Glomerular visceral epithelial cell (primary cell): ENCODE measurements at regions not wholly inside any gene's neighbourhood (a gene's known extent, or its start where the extent isn't known, plus 50 kb on each side); places are given as distances from the start of the nearest gene placed in this dataset.

Experiments
- DNase-seq: peaks from one replicate; pipeline ENCODE4 v3.0.0-alpha.2; 2016; ENCODE audit errors: extremely low spot score

DNA sequence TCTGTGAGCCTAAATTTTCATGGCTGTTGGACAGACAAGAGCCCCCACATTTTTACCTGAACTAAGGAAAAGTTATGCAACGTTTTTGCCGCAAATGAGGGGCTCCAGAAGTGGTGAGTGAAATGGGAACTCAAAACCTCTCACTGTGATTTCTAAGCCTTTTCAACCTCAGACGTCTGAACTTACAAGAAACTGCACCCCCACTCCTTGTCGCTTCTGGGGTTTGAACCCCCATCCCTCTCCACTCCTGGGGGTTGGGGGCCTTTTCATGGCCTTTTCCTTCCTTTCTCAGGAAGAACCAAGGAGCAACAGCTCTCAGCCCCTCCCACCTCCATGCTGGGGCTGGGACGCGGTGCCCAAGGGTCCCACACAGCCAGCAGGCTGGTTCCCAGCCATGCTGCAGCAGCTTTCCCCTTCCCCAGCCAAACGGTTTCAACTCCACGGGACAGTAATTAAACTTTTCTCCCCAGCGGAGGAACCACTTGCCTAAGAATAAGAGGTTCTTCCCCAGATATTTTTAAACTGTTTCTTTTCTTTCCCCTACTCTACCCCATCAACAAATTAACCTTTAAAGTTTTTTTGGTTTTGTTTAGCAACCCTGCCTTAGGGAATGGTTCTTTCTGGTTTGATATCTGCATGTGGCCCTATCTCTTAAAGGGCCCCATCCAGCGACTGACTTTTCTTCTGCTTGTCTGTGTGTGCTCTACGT, 387.6 kb upstream of the CBLB start:
- DNase-seq, result no peak

DNA sequence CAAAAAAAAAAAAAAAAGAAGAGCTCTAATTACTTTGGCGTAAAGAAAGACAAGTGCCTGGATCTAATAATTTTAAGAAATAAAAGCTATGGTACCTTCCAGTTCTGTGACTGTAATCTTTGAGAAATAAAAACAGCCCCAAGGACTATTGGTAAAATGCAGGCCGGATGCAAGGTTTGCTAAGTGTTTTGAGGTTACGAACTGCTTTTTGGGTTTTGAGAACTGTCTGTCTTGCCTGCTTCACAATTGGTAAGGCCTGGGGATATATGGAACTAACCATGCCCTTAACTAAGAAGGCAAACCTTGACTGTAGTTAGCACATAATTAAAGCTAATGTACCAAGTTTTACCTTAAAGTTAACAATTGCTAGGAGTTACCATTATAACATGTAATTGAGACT, 388.4 kb upstream of the CBLB start:
- DNase-seq, result no peak

GRCh38 chr3:106261396-106261795, 392.6 kb upstream of the CBLB start:
- DNase-seq, result no peak

GRCh38 chr3:106261915-106262683, 393.3 kb upstream of the CBLB start:
- DNase-seq, result no peak

DNA sequence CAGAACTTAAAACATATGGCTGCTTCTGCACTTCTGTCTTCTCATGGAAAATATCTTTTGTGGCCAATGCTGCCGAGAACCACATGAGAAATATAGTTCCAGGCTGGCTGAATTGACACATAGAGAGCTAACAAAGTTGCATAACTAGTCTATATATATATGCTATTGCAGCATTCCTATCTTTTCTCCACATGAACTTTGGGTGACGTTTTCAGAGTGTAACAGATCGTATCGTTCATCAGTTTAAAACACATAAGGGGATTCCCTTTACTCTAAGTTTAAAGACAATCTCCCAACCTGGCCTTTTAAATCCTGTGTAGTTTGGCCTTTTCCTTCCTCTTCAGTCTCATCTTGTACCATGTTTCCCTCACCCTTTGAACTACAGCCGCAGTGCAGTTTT, 394.2 kb upstream of the CBLB start:
- no peak for DNase-seq

GRCh38 chr3:106263546-106263945, 394.7 kb upstream of the CBLB start:
- DNase-seq, result no peak

DNA sequence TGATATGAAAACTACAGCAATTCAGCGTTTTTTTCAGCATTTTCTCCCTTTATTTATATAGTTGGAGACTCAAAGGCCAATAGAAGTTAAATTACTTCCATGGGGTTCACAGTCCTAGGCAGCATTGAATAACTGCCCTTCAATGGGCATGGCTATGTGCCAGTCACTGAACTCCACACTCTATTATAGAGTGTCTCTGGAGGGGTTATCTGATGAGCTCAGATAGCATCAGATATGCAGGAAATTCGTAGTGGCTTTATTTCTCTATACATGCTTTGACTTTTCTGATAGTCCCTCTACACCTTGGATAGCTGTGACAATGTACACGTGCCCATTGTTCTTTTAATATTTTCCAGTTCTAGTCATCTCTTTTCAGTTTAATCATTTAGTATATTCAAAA, 396.9 kb upstream of the CBLB start:
- DNase-seq, result no peak

DNA sequence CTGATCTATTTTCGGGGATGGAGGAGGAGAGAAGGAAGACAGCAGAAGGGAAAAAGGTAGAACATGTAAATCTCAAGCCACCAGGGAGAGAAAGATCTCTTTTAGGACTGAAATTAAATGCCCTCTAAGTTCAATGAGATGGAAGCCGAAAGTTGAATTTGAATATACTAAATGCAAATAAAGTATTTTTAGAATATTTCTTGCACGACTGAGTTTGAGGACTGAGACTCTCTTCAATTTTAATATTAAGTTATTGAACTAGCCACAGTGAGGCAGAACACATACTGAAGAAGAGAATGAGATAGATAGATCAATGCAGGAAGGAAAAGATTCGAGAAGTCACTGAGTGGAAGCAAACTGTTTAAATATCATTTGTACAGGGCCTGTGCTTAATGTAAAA, 399.9 kb upstream of the CBLB start:
- no peak for DNase-seq

GRCh38 chr3:106272302-106272701, 403.5 kb upstream of the CBLB start:
- no peak for DNase-seq

- DNase-seq, result no peak
These were observed 406.8 kb upstream of the CBLB start for GRCh38 chr3:106275592-106275991.

DNA sequence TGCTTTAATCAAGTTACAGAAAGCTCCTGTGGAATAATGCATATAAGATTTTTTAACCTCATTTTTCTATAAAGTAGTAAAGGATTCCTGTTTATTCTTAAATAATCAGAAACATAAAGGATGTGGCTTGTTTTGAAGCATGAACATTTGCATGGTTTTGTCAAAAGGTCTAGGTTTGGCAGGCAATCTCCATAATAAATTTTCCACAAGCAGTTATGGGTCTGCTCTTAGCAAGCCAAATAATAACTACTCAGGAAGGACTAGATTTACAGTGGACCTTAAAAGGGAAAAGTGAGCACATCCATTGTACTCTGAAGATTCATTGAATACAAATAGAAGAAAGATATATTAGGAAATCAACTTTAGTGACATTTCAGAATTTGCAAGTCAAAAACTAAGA, 407.3 kb upstream of the CBLB start:
- no peak for DNase-seq

- no peak for DNase-seq
These were observed 408.2 kb upstream of the CBLB start for GRCh38 chr3:106276755-106277612.

GRCh38 chr3:106277731-106278130, 408.9 kb upstream of the CBLB start:
- DNase-seq, result no peak

- no peak for DNase-seq
These were observed 412.4 kb upstream of the CBLB start for GRCh38 chr3:106281221-106281620.

DNA sequence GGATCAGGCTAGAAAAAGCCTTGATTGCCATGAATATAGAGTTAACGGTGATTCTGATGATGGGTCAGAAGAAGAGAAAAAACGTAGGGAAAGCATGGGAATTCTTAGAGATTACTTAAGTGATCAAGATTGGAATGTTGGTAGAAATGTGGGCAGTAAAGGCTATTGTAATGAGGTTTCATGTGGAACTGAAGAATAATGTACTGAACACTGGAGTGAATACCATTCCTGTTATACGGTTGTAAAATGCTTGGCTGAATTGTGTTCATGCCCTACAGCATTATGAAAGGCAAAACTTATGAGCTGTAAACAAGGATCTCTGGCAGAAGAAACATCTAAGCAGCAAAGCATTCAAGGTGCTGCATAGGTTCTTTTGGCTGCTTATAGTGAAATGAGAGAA, 414.1 kb upstream of the CBLB start:
- DNase-seq, result no peak

GRCh38 chr3:106288781-106289180, 420.0 kb upstream of the CBLB start:
- DNase-seq, result no peak

- no peak for DNase-seq
These were observed 421.6 kb upstream of the CBLB start for GRCh38 chr3:106290304-106290997.

DNA sequence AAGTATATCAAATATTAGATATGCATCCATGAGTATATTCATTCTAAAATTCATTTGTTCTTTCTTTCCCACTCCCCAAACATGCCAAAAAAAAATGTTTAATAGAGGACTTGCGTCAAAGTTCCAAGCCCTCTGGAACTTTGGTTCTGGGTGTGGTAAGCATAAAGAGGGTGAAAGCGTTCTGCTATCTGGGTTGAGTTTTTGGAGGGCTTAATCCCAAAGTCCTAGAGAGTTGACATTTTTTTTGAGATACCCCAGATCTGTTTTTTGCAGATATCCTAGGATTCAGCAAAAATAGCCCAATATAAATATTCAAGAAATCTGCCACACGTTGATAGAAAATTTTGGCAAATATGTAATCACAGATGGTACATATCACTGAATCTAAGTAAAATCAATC, 424.3 kb upstream of the CBLB start:
- DNase-seq, result no peak

DNA sequence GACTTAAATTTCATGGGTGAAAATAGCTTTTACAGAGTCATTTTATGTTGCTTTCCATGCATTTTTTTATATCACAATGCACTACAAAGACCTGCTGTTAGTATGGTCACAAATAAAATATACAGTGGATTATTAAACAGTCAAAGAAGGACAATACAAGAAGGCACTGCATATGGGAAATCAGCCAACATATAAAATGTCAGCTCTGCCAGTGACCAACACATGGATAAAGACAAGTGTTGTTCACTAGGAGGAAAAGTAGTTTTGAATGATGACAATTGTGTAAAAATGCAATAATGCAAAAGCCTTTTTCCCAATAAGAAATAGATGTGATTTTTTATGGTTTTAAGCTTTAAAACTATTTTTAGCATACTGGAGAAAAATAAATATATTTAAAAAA, 425.3 kb upstream of the CBLB start:
- no peak for DNase-seq

- DNase-seq, result no peak
These were observed 427.2 kb upstream of the CBLB start for GRCh38 chr3:106296062-106296461.

GRCh38 chr3:106299300-106300098, 430.7 kb upstream of the CBLB start:
- DNase-seq, result no peak
